Keratinocyte (primary cell): ENCODE measurements at regions not wholly inside any gene's neighbourhood (a gene's known extent, or its start where the extent isn't known, plus 50 kb on each side); places are given as distances from the start of the nearest gene placed in this dataset.

Source experiments
- DNase-seq: peaks from one replicate; pipeline ENCODE4 v3.0.0-alpha.2; 2011; ENCODE audit warnings: low read depth, missing footprints, low spot score
- FAIRE-seq: peaks from 2 replicates; lab custom pipeline; 2011; peaks lifted over from hg19 to GRCh38; lab: Jason Lieb, UNC
- H2AFZ ChIP-seq: 2 replicates; pipeline ENCODE4 v1.6.0; 2012; ENCODE audit warnings: low read length, control low read depth, inconsistent platforms; ENCODE audit not compliant: control insufficient read depth
- H3K27ac ChIP-seq: 2 replicates; pipeline ENCODE4 v1.5.1; 2011; ENCODE audit warnings: low read length; ENCODE audit not compliant: control insufficient read depth, insufficient read depth
- H3K27me3 ChIP-seq: 3 replicates; pipeline ENCODE4 v1.6.0; 2011; ENCODE audit warnings: low read length; ENCODE audit not compliant: control insufficient read depth, insufficient read depth; ENCODE audit errors: extremely low read depth
- H3K36me3 ChIP-seq, 2 experiments: 2 replicates in 1 of 2; 3 replicates in 1 of 2; pipeline ENCODE4 v1.5.1; 2011; ENCODE audit warnings: low read length in 2 of 2, mild to moderate bottlenecking in 1 of 2; ENCODE audit not compliant: control insufficient read depth in 2 of 2, insufficient read depth in 2 of 2; ENCODE audit errors: extremely low read depth in 1 of 2
- H3K4me1 ChIP-seq: 3 replicates; pipeline ENCODE4 v1.5.1; 2011; ENCODE audit warnings: low read length; ENCODE audit not compliant: control insufficient read depth, insufficient read depth; ENCODE audit errors: extremely low read depth
- H3K4me2 ChIP-seq: 3 replicates; pipeline ENCODE4 v1.6.0; 2011; ENCODE audit warnings: low read depth, low read length; ENCODE audit not compliant: control insufficient read depth, insufficient read depth; ENCODE audit errors: extremely low read depth
- H3K4me3 ChIP-seq, 3 experiments: fragments of 200-600 bp in 1 of 3; sonication (generic) in 1 of 3; 2 replicates in 2 of 3; 3 replicates in 1 of 3; pipeline ENCODE4 v1.5.1; 2011 to 2016; ENCODE audit warnings: low read length in 3 of 3, mild to moderate bottlenecking in 3 of 3, control low read depth in 2 of 3, inconsistent platforms in 1 of 3, low read depth in 1 of 3, mixed read lengths in 1 of 3, mixed run types in 1 of 3, moderate library complexity in 1 of 3; ENCODE audit not compliant: control insufficient read depth in 2 of 3, insufficient read depth in 2 of 3; ENCODE audit errors: extremely low read depth in 1 of 3
- H3K79me2 ChIP-seq: 2 replicates; pipeline ENCODE4 v1.6.0; 2012; ENCODE audit warnings: low read length; ENCODE audit not compliant: control insufficient read depth, insufficient read depth
- H3K9ac ChIP-seq: 3 replicates; pipeline ENCODE4 v1.6.0; 2011; ENCODE audit warnings: low read length; ENCODE audit not compliant: control insufficient read depth, insufficient read depth; ENCODE audit errors: extremely low read depth
- H3K9me1 ChIP-seq: 3 replicates; pipeline ENCODE4 v1.6.0; 2011; ENCODE audit warnings: low read length; ENCODE audit not compliant: control insufficient read depth, insufficient read depth; ENCODE audit errors: extremely low read depth
- H3K9me3 ChIP-seq: 2 replicates; pipeline ENCODE4 v1.5.1; 2012; ENCODE audit warnings: low read depth, low read length; ENCODE audit not compliant: control insufficient read depth
- H4K20me1 ChIP-seq: 3 replicates; pipeline ENCODE4 v1.6.0; 2011; ENCODE audit warnings: low read length; ENCODE audit not compliant: control insufficient read depth, insufficient read depth; ENCODE audit errors: extremely low read depth
- EZH2 ChIP-seq: IDR thresholded peaks from one replicate; pipeline ENCODE4 v1.6.1; 2012; ENCODE audit warnings: inconsistent platforms, mild to moderate bottlenecking, low read length, moderate library complexity
- dilution Hi-C: fragments of 300-500 bp; cut with MboI; formaldehyde crosslinking; loops from one replicate; pipeline ENCODE4 v1.7.0; 2020; ENCODE audit warnings: low sequenced_read_pairs; ENCODE audit not compliant: extremely low pct_ligation_motif_present
- TF ChIP-seq, protein P1 (sequence below), 3 experiments: IDR thresholded peaks in 1 of 3; conservative IDR thresholded peaks in 1 of 3; optimal IDR thresholded peaks in 1 of 3; 2 replicates in 2 of 3; 3 replicates in 1 of 3; pipeline versions ENCODE3 to v1.5.1; 2011; ENCODE audit warnings: low read length in 3 of 3, mild to moderate bottlenecking in 3 of 3, moderate library complexity in 2 of 3, control low read depth in 1 of 3, inconsistent platforms in 1 of 3; ENCODE audit not compliant: insufficient read depth in 2 of 3; ENCODE audit errors: extremely low read depth in 1 of 3

DNA sequence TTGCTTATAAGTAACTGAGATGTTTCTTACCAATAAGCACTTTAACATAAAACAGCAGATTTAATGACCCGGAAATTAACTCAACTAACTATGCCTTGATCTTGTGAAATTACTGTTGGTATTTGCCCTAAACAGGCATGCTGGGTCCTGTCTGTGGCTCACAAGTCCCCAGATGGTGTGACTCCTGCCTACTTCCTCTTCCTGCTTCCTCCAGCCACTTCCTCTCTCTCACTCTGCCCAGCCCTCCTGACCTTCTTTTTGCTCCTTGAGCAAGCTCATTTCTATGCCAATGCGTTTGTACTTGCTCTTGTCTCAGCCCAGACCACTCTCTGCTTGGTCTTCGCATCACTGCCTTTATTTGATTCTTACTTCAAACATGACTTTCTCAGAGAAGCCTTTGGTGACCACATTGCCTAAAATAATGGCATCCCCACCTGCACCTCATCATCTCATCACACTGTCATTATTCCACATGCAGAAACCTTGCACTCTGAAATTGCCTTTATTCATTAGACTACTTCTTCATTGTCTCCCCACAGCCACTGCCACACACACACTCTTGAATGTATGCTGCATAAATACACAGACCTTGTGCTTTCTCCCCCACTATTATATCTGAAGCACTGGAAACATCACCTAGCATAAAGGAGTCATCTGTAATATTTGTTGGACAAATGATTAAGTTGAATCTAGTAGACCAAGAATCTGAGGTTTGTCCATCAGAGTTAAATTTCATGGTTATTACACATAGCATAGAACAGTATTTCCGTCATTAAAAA is 256.3 kb upstream of the SEMA6D start:
- Histone ChIP-seq H3K9me3 (no peaks in the 10 kb centered on the region), H2AFZ (no peak overlapping the region), H3K27me3 (no peaks in the 10 kb centered on the region), H3K4me1 (peaks cover 19% of the 10 kb centered on the region), H3K9me1 (no peaks in the 10 kb centered on the region), H3K27ac (no peak overlapping the region), H3K4me2 (peak overlapping the region; percentile 22), H3K4me3 (no peak overlapping the region), H3K36me3 (no peaks in the 10 kb centered on the region), H3K79me2 (no peaks in the 10 kb centered on the region), H4K20me1 (no peaks in the 10 kb centered on the region), H3K9ac (no peak overlapping the region)
- TF ChIP-seq, protein P1, sequence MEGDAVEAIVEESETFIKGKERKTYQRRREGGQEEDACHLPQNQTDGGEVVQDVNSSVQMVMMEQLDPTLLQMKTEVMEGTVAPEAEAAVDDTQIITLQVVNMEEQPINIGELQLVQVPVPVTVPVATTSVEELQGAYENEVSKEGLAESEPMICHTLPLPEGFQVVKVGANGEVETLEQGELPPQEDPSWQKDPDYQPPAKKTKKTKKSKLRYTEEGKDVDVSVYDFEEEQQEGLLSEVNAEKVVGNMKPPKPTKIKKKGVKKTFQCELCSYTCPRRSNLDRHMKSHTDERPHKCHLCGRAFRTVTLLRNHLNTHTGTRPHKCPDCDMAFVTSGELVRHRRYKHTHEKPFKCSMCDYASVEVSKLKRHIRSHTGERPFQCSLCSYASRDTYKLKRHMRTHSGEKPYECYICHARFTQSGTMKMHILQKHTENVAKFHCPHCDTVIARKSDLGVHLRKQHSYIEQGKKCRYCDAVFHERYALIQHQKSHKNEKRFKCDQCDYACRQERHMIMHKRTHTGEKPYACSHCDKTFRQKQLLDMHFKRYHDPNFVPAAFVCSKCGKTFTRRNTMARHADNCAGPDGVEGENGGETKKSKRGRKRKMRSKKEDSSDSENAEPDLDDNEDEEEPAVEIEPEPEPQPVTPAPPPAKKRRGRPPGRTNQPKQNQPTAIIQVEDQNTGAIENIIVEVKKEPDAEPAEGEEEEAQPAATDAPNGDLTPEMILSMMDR (optimal IDR thresholded peaks at IDR 0.05 in 1 of 3, IDR thresholded peaks at IDR 0.05 in 1 of 3, conservative IDR thresholded peaks at IDR 0.05 in 1 of 3; ENCODE audit: extremely low read depth in 1 of 3, insufficient read depth in 2 of 3, low read length in 3 of 3), result no peak
- TF ChIP-seq EZH2, result no peak
- FAIRE-seq, result peak; percentile 96
- peak; percentile 69 for DNase-seq
- dilution Hi-C loops, result no loop called here

DNA sequence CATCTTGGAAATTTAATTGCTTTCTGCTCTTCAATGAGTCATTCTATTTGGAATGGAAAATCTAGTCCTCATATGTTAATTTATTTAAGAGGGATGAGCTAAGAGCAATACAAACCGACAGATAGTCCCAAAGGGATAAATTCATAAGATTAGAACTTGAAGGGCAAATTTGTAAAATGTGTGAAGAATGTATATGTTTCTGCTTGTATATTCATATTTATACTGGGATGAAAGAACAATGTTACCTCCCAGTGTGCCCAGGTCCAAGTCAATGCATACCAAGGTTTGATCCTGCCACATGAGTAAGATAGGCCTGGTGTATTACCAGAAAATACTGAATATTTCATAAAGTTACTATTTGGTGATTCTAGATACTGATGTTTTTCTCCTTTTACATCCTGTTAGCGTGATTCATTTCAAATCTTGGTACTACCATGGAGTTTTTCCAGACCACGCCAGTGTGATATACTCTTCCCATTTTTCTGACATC is 255.6 kb upstream of the SEMA6D start:
- H3K9ac ChIP-seq, result no peak overlapping the region
- DNase-seq (no peak), FAIRE-seq (no peak)
- no peak overlapping the region for H3K4me3 ChIP-seq
- H3K79me2 ChIP-seq, result no peaks in the 10 kb centered on the region
- H4K20me1 ChIP-seq, result no peaks in the 10 kb centered on the region
- peaks cover 25% of the 10 kb centered on the region for H3K4me1 ChIP-seq
- no peak for TF ChIP-seq EZH2
- TF ChIP-seq, protein P1 (optimal IDR thresholded peaks at IDR 0.05 in 1 of 3, IDR thresholded peaks at IDR 0.05 in 1 of 3, conservative IDR thresholded peaks at IDR 0.05 in 1 of 3; ENCODE audit: extremely low read depth in 1 of 3, insufficient read depth in 2 of 3, low read length in 3 of 3), result no peak
- no peak overlapping the region for H3K4me2 ChIP-seq
- no peak overlapping the region for H3K27ac ChIP-seq
- no peak overlapping the region for H2AFZ ChIP-seq
- no peaks in the 10 kb centered on the region for H3K9me3 ChIP-seq
- no peaks in the 10 kb centered on the region for H3K9me1 ChIP-seq
- dilution Hi-C loops, result no loop called here
- no peaks in the 10 kb centered on the region for H3K36me3 ChIP-seq
- H3K27me3 ChIP-seq, result no peaks in the 10 kb centered on the region
